GM21381 (cell line): ENCODE measurements at regions not wholly inside any gene's neighbourhood (a gene's known extent, or its start where the extent isn't known, plus 50 kb on each side); places are given as distances from the start of the nearest gene placed in this dataset.
A peak's percentile ranks its signal among the peaks of the same experiment; 100 is the strongest.

Experiments used
- ATAC-seq: cut with Tn5 transposase; IDR thresholded peaks from one replicate; pipeline ENCODE4 v1.9.1; 2021; ENCODE audit warnings: mild to moderate bottlenecking, moderate library complexity; ENCODE audit not compliant: unreplicated experiment

- ATAC-seq = no peak
Observed at GRCh38 chr9:18020121-18020745, 441.4 kb downstream of the SH3GL2 start.

- no peak for ATAC-seq
Observed at GRCh38 chr9:18022642-18023041, 443.8 kb downstream of the SH3GL2 start.

- no peak for ATAC-seq
Observed at GRCh38 chr9:18023332-18023731, 444.5 kb downstream of the SH3GL2 start.

GRCh38 chr9:18032636-18033035 is 441.3 kb upstream of the ADAMTSL1 start:
- no peak for ATAC-seq

- no peak for ATAC-seq
Observed at GRCh38 chr9:18036422-18037187, 437.3 kb upstream of the ADAMTSL1 start.

- ATAC-seq = no peak
Observed at GRCh38 chr9:18037981-18038380, 436.0 kb upstream of the ADAMTSL1 start.

- no peak for ATAC-seq
Observed at GRCh38 chr9:18040327-18040726, 433.6 kb upstream of the ADAMTSL1 start.

- no peak for ATAC-seq
Observed at GRCh38 chr9:18043978-18044377, 430.0 kb upstream of the ADAMTSL1 start.

- no peak for ATAC-seq
Observed at GRCh38 chr9:18045326-18045725, 428.6 kb upstream of the ADAMTSL1 start.

GRCh38 chr9:18046068-18046467 is 427.9 kb upstream of the ADAMTSL1 start:
- ATAC-seq = no peak

- ATAC-seq = no peak
Observed at GRCh38 chr9:18051638-18052037, 422.3 kb upstream of the ADAMTSL1 start.

- no peak for ATAC-seq
Observed at GRCh38 chr9:18052060-18052459, 421.9 kb upstream of the ADAMTSL1 start.

- ATAC-seq = no peak
Observed at GRCh38 chr9:18056269-18056992, 417.5 kb upstream of the ADAMTSL1 start.

- ATAC-seq = peak; percentile 98
Observed at GRCh38 chr9:18056993-18057369, 417.0 kb upstream of the ADAMTSL1 start.

GRCh38 chr9:18058564-18059442 is 415.1 kb upstream of the ADAMTSL1 start:
- ATAC-seq = no peak

- no peak for ATAC-seq
Observed at GRCh38 chr9:18059447-18059846, 414.5 kb upstream of the ADAMTSL1 start.

GRCh38 chr9:18060269-18060934 is 413.6 kb upstream of the ADAMTSL1 start:
- no peak for ATAC-seq

GRCh38 chr9:18061332-18061731 is 412.6 kb upstream of the ADAMTSL1 start:
- no peak for ATAC-seq

- ATAC-seq = no peak
Observed at GRCh38 chr9:18061856-18062255, 412.1 kb upstream of the ADAMTSL1 start.

GRCh38 chr9:18063856-18064390 is 410.0 kb upstream of the ADAMTSL1 start:
- no peak for ATAC-seq
